ENCODE measurements at regions not wholly inside any gene's neighbourhood (a gene's known extent, or its start where the extent isn't known, plus 50 kb on each side); places are given as distances from the start of the nearest gene placed in this dataset.

DNA sequence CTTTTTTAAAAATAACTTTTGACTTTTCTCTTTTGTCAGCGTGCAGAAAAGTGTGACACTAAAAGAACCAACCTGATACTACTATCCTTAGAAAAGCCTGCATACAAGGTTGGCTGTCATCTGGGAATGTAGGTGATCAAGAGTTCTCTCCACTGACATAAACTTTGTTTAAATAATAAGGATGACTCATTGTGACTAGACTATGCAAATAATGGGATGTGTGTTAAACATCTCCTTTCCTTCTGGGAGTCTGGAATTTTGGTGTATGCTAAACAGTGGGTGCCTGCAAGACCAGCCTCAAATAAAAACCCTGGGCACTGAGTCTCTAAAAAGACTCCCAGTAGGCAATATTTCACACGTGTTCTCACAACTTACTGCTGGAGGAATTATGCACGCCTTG is 373.4 kb downstream of the CNTNAP4 start:
- TF ChIP-seq CTCF (IDR thresholded peaks at IDR 0.05) = no peak
- TF ChIP-seq POLR2AphosphoS5 (IDR thresholded peaks at IDR 0.05) = no peak
- no peak for TF ChIP-seq POLR2A (IDR thresholded peaks at IDR 0.05)

All from breast epithelium (tissue), 3 donors.